Lung (tissue), 11 donors: ENCODE measurements at regions not wholly inside any gene's neighbourhood (a gene's known extent, or its start where the extent isn't known, plus 50 kb on each side); places are given as distances from the start of the nearest gene placed in this dataset.

ENCODE experiments used
- ATAC-seq: fragments of 200-7000 bp; cut with Tn5 transposase; one replicate; pipeline ENCODE4 v1.9.1; 2020; ENCODE audit warnings: moderate number of reproducible peaks; ENCODE audit not compliant: insufficient read depth, low FRiP score
- DNase-seq, 3 donors: peaks; one replicate each; pipeline ENCODE4 v3.0.0-alpha.2; 2013 to 2017
- H3K27ac ChIP-seq, 2 donors: one replicate each; pipeline ENCODE4 v1.5.1; 2013; ENCODE audit warnings: mild to moderate bottlenecking in 2 of 2, moderate library complexity in 2 of 2, control low read depth in 1 of 2, inconsistent platforms in 1 of 2, low read depth in 1 of 2, low read length in 1 of 2
- H3K27me3 ChIP-seq, 3 donors: one replicate each; pipeline ENCODE4 v1.5.1; 2013; ENCODE audit warnings: low read length in 2 of 3; ENCODE audit not compliant: control insufficient read depth in 3 of 3, insufficient read depth in 3 of 3
- H3K36me3 ChIP-seq, 4 donors: one replicate each; pipeline ENCODE4 v1.5.1; 2013; ENCODE audit warnings: low read length in 4 of 4, mild to moderate bottlenecking in 1 of 4, moderate library complexity in 1 of 4; ENCODE audit not compliant: control insufficient read depth in 4 of 4, insufficient read depth in 4 of 4
- H3K4me1 ChIP-seq, 5 donors: one replicate each; pipeline ENCODE4 v1.5.1; 2013; ENCODE audit warnings: low read length in 5 of 5, mild to moderate bottlenecking in 2 of 5, moderate library complexity in 1 of 5; ENCODE audit not compliant: control insufficient read depth in 5 of 5, insufficient read depth in 5 of 5
- H3K4me3 ChIP-seq: one replicate; pipeline ENCODE4 v1.5.1; 2013; ENCODE audit warnings: mild to moderate bottlenecking, control low read depth, moderate library complexity
- H3K9ac ChIP-seq, 2 donors: one replicate each; pipeline ENCODE4 v1.5.1; 2013; ENCODE audit warnings: low read length in 2 of 2, control low read depth in 1 of 2; ENCODE audit not compliant: insufficient read depth in 1 of 2
- H3K9me3 ChIP-seq, 4 donors: one replicate each; pipeline ENCODE4 v1.5.1; 2013; ENCODE audit warnings: low read length in 3 of 4, mild to moderate bottlenecking in 1 of 4, moderate library complexity in 1 of 4; ENCODE audit not compliant: control insufficient read depth in 4 of 4, insufficient read depth in 3 of 4
- CTCF ChIP-seq: IDR thresholded peaks from 2 replicates; pipeline ENCODE4 v1.5.1; 2012; ENCODE audit warnings: mild to moderate bottlenecking; ENCODE audit errors: control extremely low read depth, extremely low read depth
- WGBS, 2 donors: extraction: QIAGEN DNeasy Blood & Tissue Kit; methylation state at CpG; one replicate each; pipeline ENCODE4 v1.1.7; 2013; 5-methylcytosine and 5-hydroxymethylcytosine counted together
- donor health status: control.
- donor health status: control.
- donor health status: Bipolar disorder and iron deficiency.
- donor health status: healthy.
- donor health status: DM: yes; HTN: yes; CAD: no.

DNA sequence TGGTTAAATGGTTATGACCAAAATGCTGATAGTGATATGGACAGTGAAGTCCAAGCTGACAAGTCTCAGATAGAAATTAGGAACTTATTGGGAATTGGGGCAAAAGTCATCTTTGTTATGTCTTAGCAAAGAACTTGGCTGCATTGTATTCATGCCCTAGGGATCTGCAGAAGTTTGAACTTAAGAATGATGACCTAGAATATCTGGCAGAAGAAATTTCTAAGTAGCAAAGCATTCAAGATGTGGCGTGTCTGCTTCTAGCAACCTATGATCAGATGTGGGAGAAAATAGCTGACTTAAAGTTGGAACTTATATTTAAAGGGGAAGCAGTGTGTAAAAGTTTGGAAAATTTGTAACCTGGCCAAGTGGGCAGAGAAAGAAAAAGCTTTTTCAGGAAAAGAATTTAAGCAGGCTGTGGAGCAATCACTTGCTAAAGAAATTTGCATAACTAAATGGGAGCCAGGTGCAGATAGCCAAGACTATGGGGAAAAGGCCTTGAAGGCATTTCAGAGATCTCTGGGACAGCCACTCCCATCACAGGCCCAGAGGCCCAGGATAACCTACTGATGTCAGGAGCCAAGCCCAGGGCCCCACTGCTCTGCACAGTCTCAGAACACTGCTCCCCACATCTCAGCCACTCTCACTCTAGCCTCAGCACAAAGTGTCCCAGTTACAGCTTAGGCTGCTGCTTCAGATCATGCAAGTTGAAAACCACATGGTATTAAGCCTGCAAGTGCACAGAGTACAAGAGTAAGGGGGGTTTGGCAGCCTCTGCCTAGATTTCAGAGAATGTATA, 147.8 kb upstream of the TGFBR2 start:
- peaks cover 0 to 3% (median under 1%) of the 10 kb centered on the region in 4 donors for H3K9me3 ChIP-seq
- no peak for ATAC-seq
- 84 to 96% methylated on average over 1 of the region's 1 CpG for WGBS, 2 donors
- peaks cover 0 to 25% (median 5%) of the 10 kb centered on the region in 5 donors for H3K4me1 ChIP-seq
- DNase-seq = no peak
- H3K9ac ChIP-seq = no peak overlapping the region
- peak overlapping the region in 1 of 2 donors; percentile 4 for H3K27ac ChIP-seq
- TF ChIP-seq CTCF = no peak
- no peaks in the 10 kb centered on the region for H3K27me3 ChIP-seq
- H3K36me3 ChIP-seq = no peaks in the 10 kb centered on the region
- no peak overlapping the region for H3K4me3 ChIP-seq

DNA sequence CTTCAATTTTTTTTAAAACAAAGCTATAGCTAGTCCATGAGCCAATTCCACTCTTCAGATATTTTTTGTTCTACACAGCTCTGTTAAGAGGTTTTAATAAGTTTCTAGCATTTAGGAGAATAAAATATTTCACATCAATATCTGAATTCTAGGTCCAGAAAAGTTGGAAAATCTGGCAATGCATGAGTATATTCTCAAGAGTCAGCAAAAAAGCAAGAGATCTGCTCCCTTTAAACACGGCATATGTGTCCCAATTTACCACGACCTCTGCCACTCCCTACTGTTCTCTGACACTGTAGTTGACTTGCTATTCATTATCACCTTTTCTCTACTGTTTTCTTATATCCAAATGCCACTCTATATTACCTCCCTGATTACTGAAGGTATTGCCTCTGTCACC, 145.1 kb upstream of the TGFBR2 start:
- DNase-seq (no peak), ATAC-seq (no peak)
- Histone ChIP-seq H3K27ac (no peak overlapping the region), H3K4me3 (no peak overlapping the region), H3K27me3 (no peaks in the 10 kb centered on the region), H3K9me3 (peaks cover 0 to 3% (median under 1%) of the 10 kb centered on the region in 4 donors), H3K9ac (no peak overlapping the region), H3K4me1 (peaks cover 0 to 8% (median 3%) of the 10 kb centered on the region in 5 donors), H3K36me3 (no peaks in the 10 kb centered on the region)
- no peak for TF ChIP-seq CTCF
- 90% methylated on average over 2 of the region's 2 CpGs for WGBS, 2 donors

GRCh38 chr3:30462721-30463470, 143.5 kb upstream of the TGFBR2 start:
- Histone ChIP-seq H3K9ac (no peak overlapping the region), H3K4me3 (no peak overlapping the region), H3K27me3 (no peaks in the 10 kb centered on the region), H3K36me3 (no peaks in the 10 kb centered on the region), H3K4me1 (peaks cover 0 to 2% (median 0%) of the 10 kb centered on the region in 5 donors), H3K9me3 (peaks cover 0 to 3% (median under 1%) of the 10 kb centered on the region in 4 donors), H3K27ac (no peak overlapping the region)
- no peak for TF ChIP-seq CTCF
- 76 to 81% methylated on average over 2 of the region's 2 CpGs for WGBS, 2 donors
- ATAC-seq (no peak), DNase-seq (no peak)
